ENCODE measurements at regions not wholly inside any gene's neighbourhood (a gene's known extent, or its start where the extent isn't known, plus 50 kb on each side); places are given as distances from the start of the nearest gene placed in this dataset.

GRCh38 chr2:138440759-138441158 lies 60.8 kb upstream of the SPOPL start:
- H3K4me3 ChIP-seq (ENCODE audit: low read depth, low read length), result no peak overlapping the region
- TF ChIP-seq CTCF (IDR thresholded peaks at IDR 0.05; ENCODE audit: borderline replicate concordance, insufficient read depth, low read depth, low read length), result no peak

- H3K4me3 ChIP-seq (ENCODE audit: low read depth, low read length), result no peak overlapping the region
- TF ChIP-seq CTCF (IDR thresholded peaks at IDR 0.05; ENCODE audit: borderline replicate concordance, insufficient read depth, low read depth, low read length), result no peak
These were observed 59.7 kb upstream of the SPOPL start for GRCh38 chr2:138441916-138442315.

GRCh38 chr2:138444411-138444810 lies 57.2 kb upstream of the SPOPL start:
- H3K4me3 ChIP-seq (ENCODE audit: low read depth, low read length), result no peak overlapping the region
- TF ChIP-seq CTCF (IDR thresholded peaks at IDR 0.05; ENCODE audit: borderline replicate concordance, insufficient read depth, low read depth, low read length), result no peak

- no peak for TF ChIP-seq CTCF (IDR thresholded peaks at IDR 0.05; ENCODE audit: borderline replicate concordance, insufficient read depth, low read depth, low read length)
These were observed 56.3 kb upstream of the SPOPL start for GRCh38 chr2:138445227-138445626.

GRCh38 chr2:138446043-138446442 lies 55.5 kb upstream of the SPOPL start:
- TF ChIP-seq CTCF (IDR thresholded peaks at IDR 0.05; ENCODE audit: borderline replicate concordance, insufficient read depth, low read depth, low read length), result no peak
- no peak overlapping the region for H3K4me3 ChIP-seq (ENCODE audit: low read depth, low read length)

More at GRCh38 chr2:138445227-138445626, 56.3 kb upstream of the SPOPL start:
- no peak overlapping the region for H3K4me3 ChIP-seq (ENCODE audit: low read depth, low read length)

GRCh38 chr2:138447889-138448570 lies 53.5 kb upstream of the SPOPL start:
- no peak overlapping the region for H3K4me3 ChIP-seq (ENCODE audit: low read depth, low read length)
- TF ChIP-seq CTCF (IDR thresholded peaks at IDR 0.05; ENCODE audit: borderline replicate concordance, insufficient read depth, low read depth, low read length), result no peak

All from GM12875 (cell line).